ENCODE measurements at regions not wholly inside any gene's neighbourhood (a gene's known extent, or its start where the extent isn't known, plus 50 kb on each side); places are given as distances from the start of the nearest gene placed in this dataset.

DNA sequence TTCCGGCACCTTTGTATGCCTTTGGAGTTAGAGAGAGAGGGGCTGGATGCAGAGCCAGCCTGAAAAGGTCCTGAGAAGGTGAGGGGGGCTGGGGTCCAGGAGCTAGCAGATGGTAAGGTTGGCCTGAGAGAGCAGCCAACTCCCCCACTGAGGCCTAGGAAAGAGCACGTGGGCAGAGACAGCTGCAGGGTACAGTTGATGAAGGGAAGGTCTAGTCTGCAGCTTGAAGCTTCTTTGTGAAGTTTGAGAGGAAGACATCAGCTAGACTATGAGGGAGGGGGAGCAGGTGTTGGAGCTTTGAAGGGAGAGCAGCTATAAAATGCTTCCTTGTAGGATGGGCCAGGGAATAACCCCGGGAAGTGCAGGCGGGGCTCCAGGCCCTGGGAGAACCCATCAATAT lies 289.3 kb upstream of the AMIGO2 start:
- Histone ChIP-seq H3K36me3 (ENCODE audit: insufficient read depth) (no peaks in the 10 kb centered on the region), H2AFZ (no peak overlapping the region), H3K4me2 (no peak overlapping the region), H3F3A (replicated peaks; ENCODE audit: low read depth) (no peaks in the 10 kb centered on the region), H3K79me2 (replicated peaks; ENCODE audit: insufficient read depth) (no peaks in the 10 kb centered on the region), H3K4me3 (no peak overlapping the region), H3K27me3 (ENCODE audit: insufficient read depth) (no peaks in the 10 kb centered on the region), H3K9me2 (ENCODE audit: insufficient read depth) (no peaks in the 10 kb centered on the region), H4K20me1 (replicated peaks; ENCODE audit: insufficient read depth) (no peaks in the 10 kb centered on the region), H3K27ac (ENCODE audit: low read depth) (no peak overlapping the region), H3K4me1 (ENCODE audit: insufficient read depth) (no peaks in the 10 kb centered on the region)
- peaks cover 1% of the 10 kb centered on the region for H3K27me3 Mint-ChIP-seq (ENCODE audit: insufficient read depth, low read depth, poor library complexity)
- TF ChIP-seq EZH2phosphoT487 (IDR thresholded peaks at IDR 0.05; ENCODE audit: unreplicated experiment) (no peak), ZNF114 (CRISPR knock-in tag; IDR thresholded peaks at IDR 0.05) (no peak), STAT1 (IDR thresholded peaks at IDR 0.05; ENCODE audit: unreplicated experiment) (no peak)
- TF ChIP-seq, protein P1, sequence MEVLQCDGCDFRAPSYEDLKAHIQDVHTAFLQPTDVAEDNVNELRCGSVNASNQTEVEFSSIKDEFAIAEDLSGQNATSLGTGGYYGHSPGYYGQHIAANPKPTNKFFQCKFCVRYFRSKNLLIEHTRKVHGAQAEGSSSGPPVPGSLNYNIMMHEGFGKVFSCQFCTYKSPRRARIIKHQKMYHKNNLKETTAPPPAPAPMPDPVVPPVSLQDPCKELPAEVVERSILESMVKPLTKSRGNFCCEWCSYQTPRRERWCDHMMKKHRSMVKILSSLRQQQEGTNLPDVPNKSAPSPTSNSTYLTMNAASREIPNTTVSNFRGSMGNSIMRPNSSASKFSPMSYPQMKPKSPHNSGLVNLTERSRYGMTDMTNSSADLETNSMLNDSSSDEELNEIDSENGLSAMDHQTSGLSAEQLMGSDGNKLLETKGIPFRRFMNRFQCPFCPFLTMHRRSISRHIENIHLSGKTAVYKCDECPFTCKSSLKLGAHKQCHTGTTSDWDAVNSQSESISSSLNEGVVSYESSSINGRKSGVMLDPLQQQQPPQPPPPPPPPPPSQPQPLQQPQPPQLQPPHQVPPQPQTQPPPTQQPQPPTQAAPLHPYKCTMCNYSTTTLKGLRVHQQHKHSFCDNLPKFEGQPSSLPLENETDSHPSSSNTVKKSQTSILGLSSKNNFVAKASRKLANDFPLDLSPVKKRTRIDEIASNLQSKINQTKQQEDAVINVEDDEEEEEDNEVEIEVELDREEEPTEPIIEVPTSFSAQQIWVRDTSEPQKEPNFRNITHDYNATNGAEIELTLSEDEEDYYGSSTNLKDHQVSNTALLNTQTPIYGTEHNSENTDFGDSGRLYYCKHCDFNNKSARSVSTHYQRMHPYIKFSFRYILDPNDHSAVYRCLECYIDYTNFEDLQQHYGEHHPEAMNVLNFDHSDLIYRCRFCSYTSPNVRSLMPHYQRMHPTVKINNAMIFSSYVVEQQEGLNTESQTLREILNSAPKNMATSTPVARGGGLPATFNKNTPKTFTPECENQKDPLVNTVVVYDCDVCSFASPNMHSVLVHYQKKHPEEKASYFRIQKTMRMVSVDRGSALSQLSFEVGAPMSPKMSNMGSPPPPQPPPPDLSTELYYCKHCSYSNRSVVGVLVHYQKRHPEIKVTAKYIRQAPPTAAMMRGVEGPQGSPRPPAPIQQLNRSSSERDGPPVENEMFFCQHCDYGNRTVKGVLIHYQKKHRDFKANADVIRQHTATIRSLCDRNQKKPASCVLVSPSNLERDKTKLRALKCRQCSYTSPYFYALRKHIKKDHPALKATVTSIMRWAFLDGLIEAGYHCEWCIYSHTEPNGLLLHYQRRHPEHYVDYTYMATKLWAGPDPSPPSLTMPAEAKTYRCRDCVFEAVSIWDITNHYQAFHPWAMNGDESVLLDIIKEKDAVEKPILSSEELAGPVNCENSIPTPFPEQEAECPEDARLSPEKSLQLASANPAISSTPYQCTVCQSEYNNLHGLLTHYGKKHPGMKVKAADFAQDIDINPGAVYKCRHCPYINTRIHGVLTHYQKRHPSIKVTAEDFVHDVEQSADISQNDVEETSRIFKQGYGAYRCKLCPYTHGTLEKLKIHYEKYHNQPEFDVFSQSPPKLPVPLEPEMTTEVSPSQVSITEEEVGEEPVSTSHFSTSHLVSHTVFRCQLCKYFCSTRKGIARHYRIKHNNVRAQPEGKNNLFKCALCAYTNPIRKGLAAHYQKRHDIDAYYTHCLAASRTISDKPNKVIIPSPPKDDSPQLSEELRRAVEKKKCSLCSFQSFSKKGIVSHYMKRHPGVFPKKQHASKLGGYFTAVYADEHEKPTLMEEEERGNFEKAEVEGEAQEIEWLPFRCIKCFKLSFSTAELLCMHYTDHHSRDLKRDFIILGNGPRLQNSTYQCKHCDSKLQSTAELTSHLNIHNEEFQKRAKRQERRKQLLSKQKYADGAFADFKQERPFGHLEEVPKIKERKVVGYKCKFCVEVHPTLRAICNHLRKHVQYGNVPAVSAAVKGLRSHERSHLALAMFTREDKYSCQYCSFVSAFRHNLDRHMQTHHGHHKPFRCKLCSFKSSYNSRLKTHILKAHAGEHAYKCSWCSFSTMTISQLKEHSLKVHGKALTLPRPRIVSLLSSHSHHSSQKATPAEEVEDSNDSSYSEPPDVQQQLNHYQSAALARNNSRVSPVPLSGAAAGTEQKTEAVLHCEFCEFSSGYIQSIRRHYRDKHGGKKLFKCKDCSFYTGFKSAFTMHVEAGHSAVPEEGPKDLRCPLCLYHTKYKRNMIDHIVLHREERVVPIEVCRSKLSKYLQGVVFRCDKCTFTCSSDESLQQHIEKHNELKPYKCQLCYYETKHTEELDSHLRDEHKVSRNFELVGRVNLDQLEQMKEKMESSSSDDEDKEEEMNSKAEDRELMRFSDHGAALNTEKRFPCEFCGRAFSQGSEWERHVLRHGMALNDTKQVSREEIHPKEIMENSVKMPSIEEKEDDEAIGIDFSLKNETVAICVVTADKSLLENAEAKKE (CRISPR knock-in tag; IDR thresholded peaks at IDR 0.05): no peak
- no peaks in the 10 kb centered on the region for H3K9me3 Mint-ChIP-seq
- ATAC-seq (no peak), DNase-seq (ENCODE audit: low spot score) (no peak)
- H3K4me3 Mint-ChIP-seq: no peak overlapping the region
- no peaks in the 10 kb centered on the region for H3K4me1 Mint-ChIP-seq
- no peak overlapping the region for H3K27ac Mint-ChIP-seq
- H3K36me3 Mint-ChIP-seq (ENCODE audit: low read depth): no peaks in the 10 kb centered on the region

DNA sequence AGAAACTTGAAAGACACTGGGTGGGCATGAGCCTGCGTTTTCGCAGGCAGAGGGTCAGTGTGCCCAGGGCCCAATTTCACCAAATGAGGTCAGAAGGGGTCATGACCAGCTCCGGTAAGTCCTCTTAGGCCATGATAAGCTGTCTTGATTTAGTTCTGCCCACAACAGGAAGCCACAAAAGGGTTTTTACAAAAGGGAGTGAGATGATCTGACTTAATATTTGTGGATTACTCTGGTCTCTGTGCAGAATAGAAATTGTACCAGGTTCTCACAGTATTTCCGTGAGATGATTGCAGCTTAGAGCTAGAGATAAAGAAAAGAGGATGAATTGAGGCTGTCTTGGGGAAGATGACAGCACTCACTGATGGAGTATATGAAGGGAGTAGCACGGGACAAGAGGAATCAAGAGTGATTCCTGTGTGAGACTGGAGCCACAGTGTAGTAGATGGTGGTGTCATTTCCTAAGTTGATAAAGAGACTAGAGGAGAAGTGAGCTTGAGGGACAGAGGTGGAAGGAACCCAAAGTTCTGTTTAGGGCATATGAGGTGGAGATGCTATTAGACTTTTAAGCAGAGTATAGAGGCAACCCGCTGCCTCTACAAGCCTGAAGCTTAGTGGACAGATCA lies 288.3 kb upstream of the AMIGO2 start:
- H3K27me3 Mint-ChIP-seq (ENCODE audit: insufficient read depth, low read depth, poor library complexity): peaks cover 1% of the 10 kb centered on the region
- no peak overlapping the region for H3K27ac Mint-ChIP-seq
- H3K9me3 Mint-ChIP-seq: no peaks in the 10 kb centered on the region
- Histone ChIP-seq H3K4me1 (ENCODE audit: insufficient read depth) (no peaks in the 10 kb centered on the region), H2AFZ (no peak overlapping the region), H3K36me3 (ENCODE audit: insufficient read depth) (no peaks in the 10 kb centered on the region), H3K4me2 (no peak overlapping the region), H3K9me2 (ENCODE audit: insufficient read depth) (no peaks in the 10 kb centered on the region), H3K27me3 (ENCODE audit: insufficient read depth) (no peaks in the 10 kb centered on the region), H3K79me2 (replicated peaks; ENCODE audit: insufficient read depth) (no peaks in the 10 kb centered on the region), H3K27ac (ENCODE audit: low read depth) (no peak overlapping the region), H4K20me1 (replicated peaks; ENCODE audit: insufficient read depth) (no peaks in the 10 kb centered on the region), H3F3A (replicated peaks; ENCODE audit: low read depth) (no peaks in the 10 kb centered on the region), H3K4me3 (no peak overlapping the region)
- ATAC-seq (no peak), DNase-seq (ENCODE audit: low spot score) (no peak)
- no peaks in the 10 kb centered on the region for H3K4me1 Mint-ChIP-seq
- H3K36me3 Mint-ChIP-seq (ENCODE audit: low read depth): no peaks in the 10 kb centered on the region
- H3K4me3 Mint-ChIP-seq: no peak overlapping the region
- no peak for TF ChIP-seq REST (IDR thresholded peaks at IDR 0.05; ENCODE audit: unreplicated experiment)
- TF ChIP-seq JUNB (IDR thresholded peaks at IDR 0.05; ENCODE audit: unreplicated experiment): no peak
- TF ChIP-seq ZNF331 (CRISPR knock-in tag; IDR thresholded peaks at IDR 0.05; ENCODE audit: low read depth): no peak
- no peak for TF ChIP-seq STAT1 (IDR thresholded peaks at IDR 0.05; ENCODE audit: unreplicated experiment)

Data from GM23338 (cell line).